ENCODE measurements at regions not wholly inside any gene's neighbourhood (a gene's known extent, or its start where the extent isn't known, plus 50 kb on each side); places are given as distances from the start of the nearest gene placed in this dataset.

DNA sequence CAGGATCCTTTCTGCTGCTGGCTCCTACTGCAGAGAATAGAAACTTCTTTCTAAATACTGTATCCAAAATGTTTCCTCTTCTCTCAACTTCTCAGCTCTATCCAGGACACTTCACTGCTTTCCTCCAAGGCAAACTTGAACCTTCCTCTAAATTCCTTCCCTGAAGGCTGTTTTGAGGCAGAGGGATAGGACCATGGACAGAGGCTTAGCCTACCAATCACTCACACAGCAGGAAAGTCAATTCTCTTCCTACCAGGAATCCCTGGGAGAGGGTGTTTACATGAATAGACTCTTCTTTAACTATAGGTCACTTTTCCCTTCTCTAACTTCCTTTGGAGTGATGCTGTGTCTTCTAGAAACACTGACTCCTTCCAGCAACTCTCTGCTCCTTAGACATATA is 115.6 kb upstream of the MKLN1 start:
- Histone ChIP-seq H3K9me3 (no peaks in the 10 kb centered on the region), H3K27me3 (no peaks in the 10 kb centered on the region), H3K36me3 (no peaks in the 10 kb centered on the region), H3K4me3 (no peak overlapping the region), H3K27ac (peak overlapping the region in 3 of 4 donors; percentile 31 to 65 (median 45)), H3K4me1 (peaks cover 0 to 16% of the 10 kb centered on the region in 2 donors)
- peak in 1 of 2 donors; percentile 33 for ATAC-seq
- intact Hi-C loops (cut with DNase I; ENCODE audit: low total_unique reads): no loop called here
- no peak for DNase-seq
- in situ Hi-C loops (cut with MboI; ENCODE audit: low sequenced_read_pairs in 4 of 4): no loop called here
- TF ChIP-seq CTCF (IDR thresholded peaks at IDR 0.05 in 4 of 5, conservative IDR thresholded peaks at IDR 0.05 in 1 of 5): no peak
- TF ChIP-seq POLR2A (IDR thresholded peaks at IDR 0.05): no peak

DNA sequence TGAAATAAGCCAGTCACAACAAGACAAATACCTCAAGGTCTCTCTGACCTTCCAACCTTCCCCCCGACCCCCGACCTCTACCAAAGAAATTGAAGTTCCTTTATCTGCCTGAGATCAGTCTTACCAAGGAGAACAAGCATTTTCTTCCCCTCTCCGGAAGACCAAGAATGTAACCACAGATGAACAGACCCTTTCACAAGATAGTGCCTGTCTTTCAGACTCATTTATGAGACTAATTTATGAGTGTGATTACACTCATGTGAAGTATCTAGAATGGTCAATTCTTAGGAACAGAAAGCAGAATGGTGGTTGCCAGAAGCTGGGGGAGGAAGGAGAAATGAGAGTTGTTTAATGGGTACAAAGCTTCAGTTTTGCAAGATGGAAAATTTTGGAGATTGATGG is 108.9 kb upstream of the MKLN1 start:
- Histone ChIP-seq H3K27me3 (no peaks in the 10 kb centered on the region), H3K27ac (peak overlapping the region in 1 of 4 donors; percentile 59), H3K9me3 (no peaks in the 10 kb centered on the region), H3K4me3 (no peak overlapping the region), H3K4me1 (peaks cover 6 to 18% of the 10 kb centered on the region in 2 donors), H3K36me3 (no peaks in the 10 kb centered on the region)
- no peak for TF ChIP-seq CTCF (IDR thresholded peaks at IDR 0.05 in 4 of 5, conservative IDR thresholded peaks at IDR 0.05 in 1 of 5)
- no peak for TF ChIP-seq POLR2A (IDR thresholded peaks at IDR 0.05)
- no peak for DNase-seq
- in situ Hi-C loops (cut with MboI; ENCODE audit: low sequenced_read_pairs in 4 of 4): no loop called here
- no peak for ATAC-seq
- intact Hi-C loops (cut with DNase I; ENCODE audit: low total_unique reads): no loop called here

GRCh38 chr7:131219312-131220041 is 108.2 kb upstream of the MKLN1 start:
- Histone ChIP-seq H3K4me3 (no peak overlapping the region), H3K27me3 (no peaks in the 10 kb centered on the region), H3K4me1 (peaks cover 6 to 22% of the 10 kb centered on the region in 2 donors), H3K27ac (peak overlapping the region; percentile 15 to 59 (median 43)), H3K36me3 (no peaks in the 10 kb centered on the region), H3K9me3 (no peaks in the 10 kb centered on the region)
- no peak for TF ChIP-seq POLR2A (IDR thresholded peaks at IDR 0.05)
- no peak for TF ChIP-seq CTCF (IDR thresholded peaks at IDR 0.05 in 4 of 5, conservative IDR thresholded peaks at IDR 0.05 in 1 of 5)
- in situ Hi-C loops (cut with MboI; ENCODE audit: low sequenced_read_pairs in 4 of 4) (no loop called here), intact Hi-C loops (cut with DNase I; ENCODE audit: low total_unique reads) (no loop called here)
- peak; percentile 40 to 56 for DNase-seq
- ATAC-seq: peak; percentile 64 to 67

DNA sequence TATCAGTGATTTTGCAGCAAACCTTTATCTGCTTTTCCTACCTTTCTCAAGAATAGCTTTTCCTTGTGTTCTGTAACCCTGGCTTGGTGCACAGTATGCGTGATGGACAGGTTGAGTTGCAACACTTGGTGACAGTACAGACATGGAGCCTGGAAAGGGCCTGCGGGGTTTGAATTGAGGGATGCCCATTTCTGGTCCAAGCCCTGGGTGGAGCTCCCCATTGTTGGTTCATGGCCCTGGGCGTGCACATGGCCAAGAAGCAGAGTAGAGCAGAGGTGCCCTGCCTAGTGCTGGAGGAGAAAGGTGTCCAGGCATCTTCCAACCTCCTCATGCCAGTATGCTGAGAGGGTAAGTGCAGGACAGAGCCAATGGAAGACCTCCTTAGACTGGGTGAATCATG is 106.6 kb upstream of the MKLN1 start:
- TF ChIP-seq CTCF (IDR thresholded peaks at IDR 0.05 in 4 of 5, conservative IDR thresholded peaks at IDR 0.05 in 1 of 5) (no peak), POLR2A (IDR thresholded peaks at IDR 0.05) (no peak)
- Histone ChIP-seq H3K4me1 (peaks cover 6 to 30% of the 10 kb centered on the region in 2 donors), H3K4me3 (no peak overlapping the region), H3K9me3 (no peaks in the 10 kb centered on the region), H3K27me3 (no peaks in the 10 kb centered on the region), H3K27ac (no peak overlapping the region), H3K36me3 (no peaks in the 10 kb centered on the region)
- DNase-seq (no peak), ATAC-seq (no peak)
- in situ Hi-C loops (cut with MboI; ENCODE audit: low sequenced_read_pairs in 4 of 4): no loop called here
- intact Hi-C loops (cut with DNase I; ENCODE audit: low total_unique reads): no loop called here

All from gastrocnemius medialis (tissue), 4 donors.